ENCODE measurements at regions not wholly inside any gene's neighbourhood (a gene's known extent, or its start where the extent isn't known, plus 50 kb on each side); places are given as distances from the start of the nearest gene placed in this dataset.

DNA sequence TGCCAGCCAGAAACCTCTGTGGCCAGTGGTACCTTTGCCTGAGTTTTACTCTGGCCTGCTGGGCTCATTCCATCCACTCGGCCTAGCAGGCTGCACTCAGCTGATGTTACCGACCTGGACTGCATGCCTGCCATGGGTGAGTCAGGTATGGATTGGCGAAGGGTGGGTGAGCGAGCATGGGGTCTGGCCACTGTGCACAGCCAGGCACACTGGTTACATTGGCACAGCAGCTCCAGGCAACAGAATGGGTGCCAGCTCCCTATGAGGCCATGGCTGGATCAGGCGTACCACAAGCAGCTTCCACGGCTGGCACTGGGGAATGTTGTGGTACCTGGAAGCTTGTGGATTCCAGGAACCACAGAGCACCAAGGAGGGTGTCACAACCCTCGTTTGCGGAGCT lies 685.7 kb downstream of the SLC16A7 start:
- TF ChIP-seq, protein P1, sequence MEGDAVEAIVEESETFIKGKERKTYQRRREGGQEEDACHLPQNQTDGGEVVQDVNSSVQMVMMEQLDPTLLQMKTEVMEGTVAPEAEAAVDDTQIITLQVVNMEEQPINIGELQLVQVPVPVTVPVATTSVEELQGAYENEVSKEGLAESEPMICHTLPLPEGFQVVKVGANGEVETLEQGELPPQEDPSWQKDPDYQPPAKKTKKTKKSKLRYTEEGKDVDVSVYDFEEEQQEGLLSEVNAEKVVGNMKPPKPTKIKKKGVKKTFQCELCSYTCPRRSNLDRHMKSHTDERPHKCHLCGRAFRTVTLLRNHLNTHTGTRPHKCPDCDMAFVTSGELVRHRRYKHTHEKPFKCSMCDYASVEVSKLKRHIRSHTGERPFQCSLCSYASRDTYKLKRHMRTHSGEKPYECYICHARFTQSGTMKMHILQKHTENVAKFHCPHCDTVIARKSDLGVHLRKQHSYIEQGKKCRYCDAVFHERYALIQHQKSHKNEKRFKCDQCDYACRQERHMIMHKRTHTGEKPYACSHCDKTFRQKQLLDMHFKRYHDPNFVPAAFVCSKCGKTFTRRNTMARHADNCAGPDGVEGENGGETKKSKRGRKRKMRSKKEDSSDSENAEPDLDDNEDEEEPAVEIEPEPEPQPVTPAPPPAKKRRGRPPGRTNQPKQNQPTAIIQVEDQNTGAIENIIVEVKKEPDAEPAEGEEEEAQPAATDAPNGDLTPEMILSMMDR (IDR thresholded peaks at IDR 0.05): no peak
- Histone ChIP-seq H3K36me3 (no peaks in the 10 kb centered on the region), H3K27me3 (no peaks in the 10 kb centered on the region)

DNA sequence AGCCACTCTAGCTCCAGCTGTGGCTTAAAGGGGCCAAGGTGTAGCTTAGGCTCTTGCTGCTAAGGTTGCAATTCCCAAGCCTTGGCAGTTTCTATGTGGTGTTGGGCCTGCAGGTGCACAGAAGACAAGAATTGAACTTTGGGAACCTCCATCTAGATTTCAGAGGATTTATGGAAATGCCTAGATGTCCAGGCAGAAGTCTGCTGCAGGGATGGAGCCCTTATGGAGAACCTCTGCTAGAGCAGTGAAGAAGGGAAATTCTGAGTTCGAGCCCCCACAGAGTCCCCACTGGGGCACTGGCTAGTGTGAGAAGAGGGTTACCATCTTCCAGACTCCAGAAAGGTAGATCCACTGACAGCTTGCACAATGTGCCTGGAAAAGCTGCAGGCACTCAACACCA lies 694.7 kb downstream of the SLC16A7 start:
- no peak overlapping the region for H3K27ac ChIP-seq
- H3K4me1 ChIP-seq (ENCODE audit: control insufficient read depth in 1 of 2, insufficient read depth in 1 of 2, low read depth in 1 of 2, low read length in 1 of 2): no peaks in the 10 kb centered on the region
- H3K4me3 ChIP-seq (ENCODE audit: low read depth in 1 of 2, low read length in 1 of 2): no peak overlapping the region
- H3K36me3 ChIP-seq: no peaks in the 10 kb centered on the region
- no peaks in the 10 kb centered on the region for H3K9me3 ChIP-seq
- TF ChIP-seq, protein P1 (IDR thresholded peaks at IDR 0.05): no peak
- H3K27me3 ChIP-seq: no peaks in the 10 kb centered on the region

More for the DNA sequence above, 685.7 kb downstream of the SLC16A7 start:
- H3K9me3 ChIP-seq: no peaks in the 10 kb centered on the region
- no peaks in the 10 kb centered on the region for H3K4me1 ChIP-seq (ENCODE audit: control insufficient read depth in 1 of 2, insufficient read depth in 1 of 2, low read depth in 1 of 2, low read length in 1 of 2)
- no peak overlapping the region for H3K4me3 ChIP-seq (ENCODE audit: low read depth in 1 of 2, low read length in 1 of 2)
- no peak overlapping the region for H3K27ac ChIP-seq

DNA sequence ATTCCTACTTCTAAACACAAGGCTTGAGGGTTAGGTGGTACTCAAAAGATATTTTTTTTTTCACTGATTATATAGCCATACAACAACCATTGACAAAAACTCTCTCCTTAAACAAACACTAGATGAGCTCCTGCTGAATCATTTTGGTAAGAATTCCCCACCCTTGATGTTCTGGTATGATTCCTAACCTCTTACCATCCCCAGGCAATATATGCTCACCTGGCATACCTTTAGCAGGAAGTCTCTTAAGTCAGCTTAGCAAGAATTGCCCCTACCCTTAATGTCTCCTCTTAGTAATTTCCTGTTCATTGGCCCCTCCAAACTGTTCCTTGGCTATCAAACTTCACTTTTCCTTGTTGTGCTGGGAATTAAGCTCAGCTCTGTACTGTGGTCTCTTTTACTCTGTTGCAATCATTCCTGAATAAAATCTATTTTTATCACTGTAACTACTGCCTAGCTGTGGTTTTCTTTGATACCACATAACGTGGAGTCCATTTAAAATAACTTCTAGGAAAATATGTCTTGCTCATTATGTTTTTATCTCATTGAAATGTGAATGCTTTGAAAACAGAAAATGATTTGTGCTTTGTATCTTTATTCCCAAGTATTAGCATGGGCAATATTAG lies 712.6 kb downstream of the SLC16A7 start:
- Histone ChIP-seq H3K4me3 (ENCODE audit: low read depth in 1 of 2, low read length in 1 of 2) (no peak overlapping the region), H3K27me3 (no peaks in the 10 kb centered on the region), H3K36me3 (no peaks in the 10 kb centered on the region), H3K27ac (no peak overlapping the region), H3K4me1 (ENCODE audit: control insufficient read depth in 1 of 2, insufficient read depth in 1 of 2, low read depth in 1 of 2, low read length in 1 of 2) (no peaks in the 10 kb centered on the region), H3K9me3 (no peaks in the 10 kb centered on the region)
- TF ChIP-seq, protein P1 (IDR thresholded peaks at IDR 0.05): no peak

DNA sequence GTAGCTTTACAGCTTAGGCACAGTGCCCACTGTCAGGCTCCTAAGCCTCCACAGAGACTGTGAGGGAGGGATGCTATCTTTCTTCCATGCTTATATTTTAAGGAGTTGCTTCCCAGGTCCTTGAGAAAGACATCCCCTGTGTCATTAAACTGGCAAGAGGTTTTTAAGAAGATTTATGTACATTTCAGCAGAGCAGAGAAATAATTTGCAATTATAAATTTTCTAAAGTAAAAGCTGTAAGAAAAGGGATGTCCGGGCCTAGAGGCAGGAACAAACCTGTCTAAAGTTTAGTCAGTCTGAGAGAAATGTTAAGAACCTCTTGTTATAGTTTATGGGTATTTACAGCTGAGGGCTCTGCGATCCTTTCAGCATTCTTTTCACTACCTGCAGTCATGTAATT lies 716.1 kb downstream of the SLC16A7 start:
- no peaks in the 10 kb centered on the region for H3K36me3 ChIP-seq
- no peaks in the 10 kb centered on the region for H3K4me1 ChIP-seq (ENCODE audit: control insufficient read depth in 1 of 2, insufficient read depth in 1 of 2, low read depth in 1 of 2, low read length in 1 of 2)
- no peak overlapping the region for H3K4me3 ChIP-seq (ENCODE audit: low read depth in 1 of 2, low read length in 1 of 2)
- no peaks in the 10 kb centered on the region for H3K27me3 ChIP-seq
- no peaks in the 10 kb centered on the region for H3K9me3 ChIP-seq
- H3K27ac ChIP-seq: no peak overlapping the region
- TF ChIP-seq, protein P1 (IDR thresholded peaks at IDR 0.05): no peak

DNA sequence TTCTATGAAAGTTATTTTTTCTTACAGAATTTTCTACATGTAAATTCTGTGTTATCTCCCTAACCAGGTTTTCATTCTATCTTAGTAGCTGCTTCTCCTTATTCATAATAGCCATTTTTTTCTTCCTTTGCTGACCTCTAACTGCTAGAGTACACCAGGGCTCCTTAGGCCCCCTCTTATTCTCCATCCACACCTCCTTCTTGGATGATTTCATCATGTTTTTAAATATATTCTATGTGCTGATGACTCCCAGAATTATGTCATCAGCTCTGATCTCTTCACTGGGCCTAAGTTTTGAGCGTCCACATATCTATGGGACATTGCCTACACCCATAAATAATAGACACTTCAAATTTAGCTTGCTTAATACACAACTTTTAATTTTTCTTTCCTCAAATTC lies 721.5 kb downstream of the SLC16A7 start:
- no peaks in the 10 kb centered on the region for H3K4me1 ChIP-seq (ENCODE audit: control insufficient read depth in 1 of 2, insufficient read depth in 1 of 2, low read depth in 1 of 2, low read length in 1 of 2)
- H3K9me3 ChIP-seq: no peaks in the 10 kb centered on the region
- TF ChIP-seq, protein P1 (IDR thresholded peaks at IDR 0.05): no peak
- no peak overlapping the region for H3K27ac ChIP-seq
- H3K27me3 ChIP-seq: no peaks in the 10 kb centered on the region
- H3K36me3 ChIP-seq: no peaks in the 10 kb centered on the region
- H3K4me3 ChIP-seq (ENCODE audit: low read depth in 1 of 2, low read length in 1 of 2): no peak overlapping the region

All from neutrophil (primary cell).